Fibroblast of pulmonary artery (primary cell): ENCODE measurements at regions not wholly inside any gene's neighbourhood (a gene's known extent, or its start where the extent isn't known, plus 50 kb on each side); places are given as distances from the start of the nearest gene placed in this dataset.

ENCODE experiments used
- DNase-seq: peaks from one replicate; pipeline ENCODE4 v3.0.0-alpha.2; 2010; ENCODE audit warnings: low read depth
- H3K4me3 ChIP-seq: replicated peaks from 2 replicates; pipeline ENCODE4 v1.5.1; 2011; ENCODE audit warnings: low read depth, mild to moderate bottlenecking, control low read depth, low read length, moderate library complexity
- TF ChIP-seq, protein P1 (sequence below): IDR thresholded peaks from 2 replicates; pipeline ENCODE4 v1.5.1; 2011; ENCODE audit warnings: mild to moderate bottlenecking, control low read depth, low read length, inconsistent platforms; ENCODE audit errors: missing control alignments

DNA sequence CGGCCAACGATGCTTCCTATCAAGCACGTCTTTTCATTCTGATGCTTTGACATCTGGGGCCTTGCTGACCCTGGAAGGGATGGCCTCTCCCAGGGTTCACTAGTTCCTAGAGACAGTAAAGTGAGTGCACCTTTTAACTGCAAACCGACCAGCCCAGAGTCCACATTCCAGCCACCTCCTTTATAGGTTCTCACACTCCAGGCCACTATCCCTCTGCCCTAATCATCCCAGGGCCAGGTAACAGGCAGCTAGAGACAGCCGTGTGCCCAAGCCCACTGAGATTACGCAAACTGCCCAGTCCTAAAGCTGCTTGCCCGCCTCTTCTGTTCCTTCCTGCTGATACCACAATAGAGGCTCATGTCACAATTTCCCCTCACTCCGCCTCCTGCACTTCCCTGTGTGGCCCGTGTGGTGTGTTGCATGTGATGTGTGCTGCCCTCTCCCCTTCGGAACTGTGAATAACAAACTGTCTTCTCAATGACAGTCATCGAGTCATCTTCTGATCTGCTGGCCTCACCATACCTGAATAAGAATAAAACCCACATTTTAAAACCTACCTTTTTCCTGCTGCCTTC is 123.7 kb upstream of the EXOC2 start:
- TF ChIP-seq, protein P1, sequence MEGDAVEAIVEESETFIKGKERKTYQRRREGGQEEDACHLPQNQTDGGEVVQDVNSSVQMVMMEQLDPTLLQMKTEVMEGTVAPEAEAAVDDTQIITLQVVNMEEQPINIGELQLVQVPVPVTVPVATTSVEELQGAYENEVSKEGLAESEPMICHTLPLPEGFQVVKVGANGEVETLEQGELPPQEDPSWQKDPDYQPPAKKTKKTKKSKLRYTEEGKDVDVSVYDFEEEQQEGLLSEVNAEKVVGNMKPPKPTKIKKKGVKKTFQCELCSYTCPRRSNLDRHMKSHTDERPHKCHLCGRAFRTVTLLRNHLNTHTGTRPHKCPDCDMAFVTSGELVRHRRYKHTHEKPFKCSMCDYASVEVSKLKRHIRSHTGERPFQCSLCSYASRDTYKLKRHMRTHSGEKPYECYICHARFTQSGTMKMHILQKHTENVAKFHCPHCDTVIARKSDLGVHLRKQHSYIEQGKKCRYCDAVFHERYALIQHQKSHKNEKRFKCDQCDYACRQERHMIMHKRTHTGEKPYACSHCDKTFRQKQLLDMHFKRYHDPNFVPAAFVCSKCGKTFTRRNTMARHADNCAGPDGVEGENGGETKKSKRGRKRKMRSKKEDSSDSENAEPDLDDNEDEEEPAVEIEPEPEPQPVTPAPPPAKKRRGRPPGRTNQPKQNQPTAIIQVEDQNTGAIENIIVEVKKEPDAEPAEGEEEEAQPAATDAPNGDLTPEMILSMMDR, result no peak
- no peak overlapping the region for H3K4me3 ChIP-seq
- no peak for DNase-seq

DNA sequence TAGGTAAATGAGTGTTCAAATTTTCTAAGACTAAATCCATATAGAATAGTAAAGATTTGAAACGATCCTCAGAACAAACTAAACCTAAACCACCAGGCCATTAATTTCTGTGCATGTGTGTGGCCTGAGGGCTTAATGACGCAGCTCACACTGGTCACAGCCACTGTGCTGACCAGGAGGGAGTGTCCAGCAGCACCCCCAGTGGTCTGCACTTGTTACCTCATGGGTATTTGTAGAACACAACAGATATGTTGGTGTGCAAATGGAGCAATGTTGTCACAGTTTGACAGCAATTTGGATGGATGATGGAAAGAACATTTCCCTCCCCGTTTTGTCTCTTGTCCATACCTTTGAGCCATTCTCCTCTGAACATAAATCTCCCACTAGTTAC is 122.4 kb upstream of the EXOC2 start:
- TF ChIP-seq, protein P1, result no peak

DNA sequence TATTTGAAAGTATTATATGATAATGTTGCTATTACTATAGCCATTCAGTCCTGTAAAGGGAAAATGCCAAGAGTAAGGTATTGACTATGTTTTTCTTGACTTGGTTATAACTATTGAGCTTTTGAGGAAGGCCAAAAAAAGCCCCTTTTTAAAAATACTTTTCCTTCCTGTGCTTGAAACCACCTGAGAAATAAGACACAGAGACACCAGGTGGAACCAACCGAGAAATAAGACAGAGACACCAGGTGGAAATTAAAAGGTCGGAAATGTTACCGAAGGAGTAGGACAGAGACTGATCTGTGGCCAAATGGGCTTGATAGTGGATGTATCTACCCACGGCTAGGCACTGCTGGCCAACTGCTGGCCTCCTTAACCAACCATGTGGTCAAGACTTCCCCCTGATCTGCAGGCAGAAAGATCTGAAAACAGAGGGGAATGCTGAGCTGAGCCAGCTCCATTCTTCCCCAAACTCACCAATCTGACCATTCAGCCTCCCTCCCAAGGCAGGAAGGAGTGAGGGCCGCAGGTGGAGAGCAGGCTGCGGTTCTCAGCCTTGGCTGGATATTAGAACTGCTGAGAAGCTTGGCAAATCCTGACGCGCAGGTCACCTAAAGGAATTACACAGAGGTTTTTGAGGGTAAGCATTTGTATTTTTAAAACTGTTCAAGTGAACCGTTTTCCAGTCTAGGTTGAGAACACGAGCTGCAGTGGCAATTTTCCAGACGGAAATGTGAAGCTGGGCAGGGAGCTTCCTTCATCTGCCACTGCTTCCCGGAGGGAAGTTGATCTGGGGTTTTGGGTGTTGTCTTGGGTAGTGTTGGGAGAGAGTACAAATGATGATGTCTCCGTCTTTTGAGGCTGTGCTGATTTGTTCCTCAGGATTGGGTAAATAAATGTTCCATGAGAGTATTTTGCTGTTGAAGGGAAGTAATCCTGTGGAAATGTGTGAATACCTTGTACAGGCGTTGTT is 121.7 kb upstream of the EXOC2 start:
- TF ChIP-seq, protein P1, result no peak
- no peak overlapping the region for H3K4me3 ChIP-seq
- DNase-seq, result no peak

More for the DNA sequence above, 122.4 kb upstream of the EXOC2 start:
- no peak overlapping the region for H3K4me3 ChIP-seq
- DNase-seq, result no peak

DNA sequence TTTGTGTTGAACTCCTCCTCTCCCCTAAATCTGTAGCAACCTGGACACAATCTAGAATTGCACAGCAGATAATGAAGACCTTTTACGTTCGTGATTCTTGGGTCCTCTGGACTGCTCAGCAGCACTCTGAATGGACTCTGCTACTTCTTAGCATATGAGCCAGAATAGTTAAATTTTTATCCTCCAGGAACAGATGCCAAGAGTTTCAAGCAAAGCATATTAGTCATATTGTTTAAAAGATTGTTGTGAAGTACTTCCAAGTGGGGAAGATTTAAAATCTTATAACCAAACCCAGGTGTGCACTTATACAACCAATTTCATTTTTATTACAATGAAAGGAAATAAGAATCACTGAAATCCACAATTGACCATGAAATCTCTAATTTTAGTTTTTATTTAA is 118.9 kb upstream of the EXOC2 start:
- TF ChIP-seq, protein P1, result no peak
- no peak for DNase-seq
- no peak overlapping the region for H3K4me3 ChIP-seq

DNA sequence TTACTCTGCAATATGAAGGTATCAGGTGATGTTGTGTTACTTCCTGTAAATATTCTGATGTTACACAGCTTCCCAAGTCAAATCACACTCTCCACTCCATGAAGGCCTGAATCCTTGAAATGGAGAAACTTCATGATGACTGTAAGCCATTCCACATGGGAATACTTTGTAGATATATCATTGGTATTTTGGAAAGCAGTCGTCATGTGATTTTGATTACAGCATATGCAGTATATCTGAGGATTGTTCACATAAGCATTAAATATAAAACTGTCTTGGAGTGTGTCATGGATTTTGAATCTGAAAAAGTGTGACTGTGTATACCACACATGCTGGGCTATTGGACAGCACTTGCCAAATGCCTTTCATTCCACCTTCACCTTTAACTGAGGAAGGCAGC is 118.3 kb upstream of the EXOC2 start:
- TF ChIP-seq, protein P1, result no peak
- DNase-seq, result no peak
- H3K4me3 ChIP-seq, result no peak overlapping the region

DNA sequence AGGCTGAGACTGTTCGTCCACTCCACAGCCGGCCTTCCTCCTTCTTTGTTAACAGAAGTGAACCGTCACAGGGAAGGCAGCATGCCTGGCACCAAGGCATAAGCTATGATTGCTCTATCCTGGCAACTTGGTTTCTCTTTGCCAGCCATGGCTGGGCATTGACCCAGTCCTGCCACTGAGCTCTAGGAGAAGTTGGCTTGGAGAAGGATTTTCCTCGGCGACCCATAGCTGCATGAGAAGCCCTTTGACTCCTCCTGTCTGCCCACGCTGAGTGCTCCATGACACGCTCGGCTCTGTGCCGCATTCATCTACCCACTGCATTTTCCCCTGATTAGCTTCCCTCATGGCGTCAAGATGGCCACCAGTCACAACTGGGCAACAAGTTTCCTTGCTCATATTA is 111.8 kb upstream of the EXOC2 start:
- no peak overlapping the region for H3K4me3 ChIP-seq
- TF ChIP-seq, protein P1, result no peak
- DNase-seq, result no peak
